GM12878 (cell line): ENCODE measurements at regions not wholly inside any gene's neighbourhood (a gene's known extent, or its start where the extent isn't known, plus 50 kb on each side); places are given as distances from the start of the nearest gene placed in this dataset.

ENCODE experiments used
- ATAC-seq: fragments of 200-7000 bp; cut with Tn5 transposase; 3 replicates; pipeline ENCODE4 v1.9.1; 2020; ENCODE audit warnings: mild to moderate bottlenecking, moderate library complexity
- BruUV-seq: library from RNA; stranded (reverse); fragments of 400-500 nt; replicated peaks from 2 replicates; lab custom pipeline; 2021; lab: Mats Ljungman, UMichigan
- CTCF ChIA-PET: fragments of 300-600 bp; sonication (Branson Sonifier 250); formaldehyde crosslinking; extraction: SDS; loops from one replicate; lab custom pipeline; 2021; ENCODE audit warnings: inconsistent platforms; lab: Yijun Ruan, JAX
- POLR2A ChIA-PET: fragments of 350-600 bp; formaldehyde crosslinking; extraction: SDS; loops from one replicate; lab custom pipeline; 2021; ENCODE audit warnings: inconsistent platforms; lab: Charles Lee
- RAD21 ChIA-PET: fragments of 300-600 bp; sonication (Branson Sonifier 250); formaldehyde crosslinking; loops from one replicate; lab custom pipeline; 2023; ENCODE audit warnings: antibody characterized with exemption; ENCODE audit not compliant: unreplicated experiment; lab: Charles Lee
- SMC1A ChIA-PET: fragments of 300-600 bp; sonication (Branson Sonifier 250); formaldehyde crosslinking; loops from one replicate; lab custom pipeline; 2023; ENCODE audit not compliant: unreplicated experiment, uncharacterized antibody; lab: Charles Lee
- DNase-seq: peaks from one replicate; pipeline ENCODE4 v3.0.0-alpha.2; 2011; ENCODE audit warnings: low read depth, low spot score
- FAIRE-seq: peaks from 3 replicates; lab custom pipeline; 2011; peaks lifted over from hg19 to GRCh38; lab: Jason Lieb, UNC
- H2AFZ ChIP-seq: 2 replicates; pipeline ENCODE4 v1.6.0; 2011; ENCODE audit warnings: low read depth, low read length, control low read depth; ENCODE audit not compliant: control insufficient read depth
- H3K27ac ChIP-seq: 2 replicates; pipeline ENCODE4 v1.5.1; 2011; ENCODE audit warnings: control low read depth; ENCODE audit not compliant: control insufficient read depth, insufficient read depth
- H3K27me3 ChIP-seq, 2 experiments: replicated peaks in 1 of 2; 2 replicates each; pipeline versions ENCODE4 v1.6.0 to v1.6.1; 2011; ENCODE audit warnings: low read length in 1 of 2; ENCODE audit not compliant: control insufficient read depth in 2 of 2, insufficient read depth in 2 of 2
- H3K36me3 ChIP-seq, 2 experiments: 2 replicates each; pipeline ENCODE4 v1.5.1; 2011; ENCODE audit warnings: low read length in 1 of 2; ENCODE audit not compliant: control insufficient read depth in 2 of 2, insufficient read depth in 2 of 2
- H3K4me1 ChIP-seq: 2 replicates; pipeline ENCODE4 v1.6.1; 2011; ENCODE audit warnings: mild to moderate bottlenecking, low read length, moderate library complexity, mixed read lengths; ENCODE audit not compliant: control insufficient read depth, insufficient read depth
- H3K4me2 ChIP-seq: 2 replicates; pipeline ENCODE4 v1.6.0; 2011; ENCODE audit warnings: control low read depth; ENCODE audit not compliant: control insufficient read depth, insufficient read depth
- H3K4me3 ChIP-seq: fragments of 200-600 bp; sonication (generic); 2 replicates; pipeline ENCODE4 v1.5.1; 2016
- H3K79me2 ChIP-seq: 2 replicates; pipeline ENCODE4 v1.6.0; 2011; ENCODE audit warnings: low read length; ENCODE audit not compliant: control insufficient read depth, insufficient read depth
- H3K9ac ChIP-seq: 2 replicates; pipeline ENCODE4 v1.8.0; 2011; ENCODE audit warnings: low read length, control low read depth, mixed read lengths; ENCODE audit not compliant: control insufficient read depth, insufficient read depth
- H3K9me3 ChIP-seq: replicated peaks from 3 replicates; pipeline ENCODE4 v1.5.1; 2011; ENCODE audit warnings: mild to moderate bottlenecking, low read length; ENCODE audit not compliant: control insufficient read depth, insufficient read depth
- H4K20me1 ChIP-seq: 2 replicates; pipeline ENCODE4 v1.6.0; 2011; ENCODE audit not compliant: control insufficient read depth, insufficient read depth
- ASH2L ChIP-seq: fragments of 300-600, 200-600 bp; sonication (generic); IDR thresholded peaks from 2 replicates; pipeline ENCODE4 v1.6.1; 2017; ENCODE audit warnings: low read depth, mild to moderate bottlenecking, borderline replicate concordance
- GATAD2B ChIP-seq: fragments of 450-650 bp; conservative IDR thresholded peaks from 2 replicates; pipeline ENCODE4 v1.6.1; 2017; ENCODE audit warnings: low read depth, mild to moderate bottlenecking, moderate library complexity
- HDGF ChIP-seq: fragments of 450-650 bp; IDR thresholded peaks from 2 replicates; pipeline ENCODE4 v1.6.1; 2016; ENCODE audit warnings: antibody characterized with exemption
- IRF3 ChIP-seq: fragments of 450-650 bp; IDR thresholded peaks from 2 replicates; pipeline ENCODE4 v1.6.1; 2014; ENCODE audit warnings: mild to moderate bottlenecking
- POLR2A ChIP-seq: IDR thresholded peaks from 2 replicates; pipeline ENCODE4 v1.6.1; 2011; ENCODE audit warnings: low read depth, mild to moderate bottlenecking, low read length
- RB1 ChIP-seq: fragments of 450-650 bp; formaldehyde crosslinking; IDR thresholded peaks from 2 replicates; pipeline ENCODE4 v1.6.1; 2017; ENCODE audit warnings: mild to moderate bottlenecking, borderline replicate concordance
- RBBP5 ChIP-seq: fragments of 200-600 bp; sonication (generic); conservative IDR thresholded peaks from 2 replicates; pipeline ENCODE4 v1.6.1; 2016
- SMC3 ChIP-seq: IDR thresholded peaks from 2 replicates; pipeline ENCODE4 v1.6.1; 2011; ENCODE audit warnings: low read length, improper control_type of control experiment, borderline replicate concordance
- TBL1XR1 ChIP-seq: IDR thresholded peaks from 2 replicates; pipeline ENCODE4 v1.6.1; 2012; ENCODE audit warnings: low read depth, low read length, improper control_type of control experiment
- ZNF592 ChIP-seq: fragments of 450-650 bp; IDR thresholded peaks from 2 replicates; pipeline ENCODE4 v1.6.1; 2017; ENCODE audit warnings: mild to moderate bottlenecking, moderate library complexity
- WGBS: methylation state at CpG from one replicate; pipeline ENCODE4 v1.1.6; 2016; ENCODE audit warnings: low lambda C conversion rate; ENCODE audit not compliant: insufficient replicate concordance, insufficient coverage; ENCODE audit errors: missing lambda C conversion rate; 5-methylcytosine and 5-hydroxymethylcytosine counted together
- in situ Hi-C: fragments of 300-500 bp; cut with MboI; formaldehyde crosslinking; loops from 9 replicates; pipeline ENCODE4 v1.14.3; 2018; ENCODE audit warnings: mixed read lengths
- intact Hi-C: fragments of 100-400 bp; cut with micrococcal nuclease; formaldehyde crosslinking; loops from one replicate; pipeline ENCODE4 v1.14.2; 2022; ENCODE audit not compliant: unreplicated experiment

- DNase-seq (no peak), ATAC-seq (no peak), FAIRE-seq (no peak)
- WGBS = 28% methylated on average over 3 of the region's 3 CpGs
- CTCF ChIA-PET = no interaction called here
- Histone ChIP-seq H2AFZ (no peak overlapping the region), H3K79me2 (no peaks in the 10 kb centered on the region), H3K4me2 (no peak overlapping the region), H3K27me3 (no peaks in the 10 kb centered on the region), H3K27ac (no peak overlapping the region), H3K4me3 (no peak overlapping the region), H3K36me3 (no peaks in the 10 kb centered on the region), H3K9ac (no peak overlapping the region), H3K9me3 (no peaks in the 10 kb centered on the region), H3K4me1 (no peaks in the 10 kb centered on the region), H4K20me1 (no peaks in the 10 kb centered on the region)
- in situ Hi-C loops (loop anchor here (10.0 kb wide), 1 partner anchor 797 kb away; no protein-coding TSS in a partner anchor), intact Hi-C loops (loop anchor here (2.0 to 10.0 kb wide), 2 partner anchors 443 to 637 kb away; no protein-coding TSS in a partner anchor)
- TF ChIP-seq GATAD2B (no peak), RB1 (no peak)
- POLR2A ChIA-PET = no interaction called here
- SMC1A ChIA-PET = interaction anchor here (0.8 to 1.0 kb wide), 2 partner anchors 11 to 796 kb away, joined by 3 read pairs; no protein-coding TSS in a partner anchor
- RAD21 ChIA-PET = interaction anchor here (2.0 kb wide), 1 partner anchor 797 kb away, joined by 8 read pairs; no protein-coding TSS in a partner anchor
- no TSS peak for BruUV-seq
These were observed 266.2 kb downstream of the HTR7 start for GRCh38 chr10:90591629-90592028.

GRCh38 chr10:90592638-90593302, 265.1 kb downstream of the HTR7 start:
- in situ Hi-C loops (loop anchor here (10.0 kb wide), 1 partner anchor 798 kb away; no protein-coding TSS in a partner anchor), intact Hi-C loops (loop anchor here (1.0 to 10.0 kb wide), 3 partner anchors 444 to 799 kb away; no protein-coding TSS in a partner anchor)
- Histone ChIP-seq H3K9ac (no peak overlapping the region), H3K79me2 (no peaks in the 10 kb centered on the region), H2AFZ (no peak overlapping the region), H3K4me2 (no peak overlapping the region), H3K4me3 (no peak overlapping the region), H3K27ac (no peak overlapping the region), H3K9me3 (no peaks in the 10 kb centered on the region), H3K36me3 (no peaks in the 10 kb centered on the region), H3K4me1 (no peaks in the 10 kb centered on the region), H3K27me3 (no peaks in the 10 kb centered on the region), H4K20me1 (no peaks in the 10 kb centered on the region)
- ChIA-PET RAD21 (interaction anchor here (0.5 to 2.0 kb wide), 2 partner anchors 632 to 798 kb away, joined by 3 to 8 read pairs; no protein-coding TSS in a partner anchor), POLR2A (no interaction called here), CTCF (interaction anchor here (0.9 to 1.5 kb wide), 2 partner anchors 445 to 798 kb away, joined by 3 to 5 read pairs; no protein-coding TSS in a partner anchor), SMC1A (interaction anchor here (1.1 kb wide), 1 partner anchor 636 kb away, joined by 4 read pairs; no protein-coding TSS in a partner anchor)
- FAIRE-seq (no peak), ATAC-seq (peak; percentile 94), DNase-seq (peak; percentile 8)
- BruUV-seq = no TSS peak
- WGBS = 0% methylated on average over 3 of the region's 3 CpGs
- TF ChIP-seq IRF3 (no peak), RBBP5 (no peak), TBL1XR1 (no peak), POLR2A (no peak), ZNF592 (no peak), HDGF (no peak), ASH2L (no peak), SMC3 (peak; percentile 71)
